SK-MEL-5 (cell line): ENCODE measurements at regions not wholly inside any gene's neighbourhood (a gene's known extent, or its start where the extent isn't known, plus 50 kb on each side); places are given as distances from the start of the nearest gene placed in this dataset.
A peak's percentile ranks its signal among the peaks of the same experiment; 100 is the strongest.

ENCODE experiments used
- DNase-seq: peaks from one replicate; pipeline ENCODE4 v3.0.0-alpha.2; 2016; ENCODE audit warnings: low read depth, low spot score
- in situ Hi-C: cut with HindIII; loops from 2 replicates; pipeline ENCODE4 v1.10.0; 2016; ENCODE audit warnings: low sequenced_read_pairs, high pct_unique_total_duplicates, low pct_unique_long_range_greater_than_20kb

DNA sequence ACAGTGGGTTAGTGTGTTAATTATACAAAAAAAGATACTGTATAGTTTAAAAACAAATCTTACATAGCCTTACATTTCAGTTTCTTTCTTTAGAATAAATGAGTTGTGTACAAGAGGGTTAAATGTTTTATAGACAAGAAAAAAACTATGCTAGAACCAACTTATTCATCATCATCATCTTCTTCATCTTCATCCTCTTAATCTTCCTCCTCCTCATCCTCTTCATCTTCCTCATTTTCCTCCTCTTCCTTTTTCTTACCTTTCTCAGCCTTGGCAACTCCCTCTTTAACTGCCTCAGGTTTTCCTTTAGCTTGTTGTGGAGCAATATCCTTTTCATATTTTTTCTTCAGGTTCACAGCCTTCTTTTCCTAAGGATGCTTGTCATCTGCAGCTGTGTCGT is 53.7 kb downstream of the RPS12 start:
- no peak for DNase-seq
- in situ Hi-C loops = no loop called here

DNA sequence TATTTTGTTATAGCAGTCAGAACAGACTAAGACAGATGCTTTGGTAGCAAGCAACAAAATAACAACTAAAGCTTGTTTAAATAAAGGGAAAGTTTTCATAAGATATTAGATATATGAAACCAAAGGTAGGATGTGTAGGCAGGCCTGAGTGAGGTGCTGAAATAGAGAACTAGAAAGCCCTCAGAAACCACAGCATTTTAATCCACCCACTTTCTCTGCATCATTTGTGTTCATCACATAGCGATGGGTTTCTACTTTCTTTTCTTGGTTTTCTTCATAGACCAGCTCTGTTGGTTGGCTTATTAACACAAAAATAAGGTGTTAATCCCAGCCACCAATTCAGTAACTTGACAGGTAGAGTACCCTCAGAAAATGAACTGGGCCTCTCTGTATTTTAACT is 58.6 kb downstream of the RPS12 start:
- DNase-seq = no peak
- in situ Hi-C loops = no loop called here

DNA sequence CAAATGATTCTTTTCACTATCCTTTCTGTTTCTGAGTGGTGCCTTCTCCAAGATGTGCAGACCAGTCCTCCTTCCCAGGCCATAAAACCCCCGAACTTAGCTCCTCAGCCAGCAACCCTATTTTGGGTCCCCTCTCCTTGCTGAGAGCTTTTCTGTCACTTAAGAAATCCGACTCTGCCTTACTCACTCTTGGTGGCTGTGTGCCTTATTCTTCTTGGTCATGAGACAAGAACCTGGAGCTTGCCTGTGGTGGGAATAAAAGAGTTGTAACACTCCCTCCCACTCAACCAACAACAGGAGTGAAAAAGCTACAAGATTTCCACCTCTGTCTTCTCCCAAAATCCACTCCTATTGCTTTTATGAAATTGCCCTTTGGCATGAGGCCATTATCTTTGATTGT is 62.6 kb downstream of the RPS12 start:
- no peak for DNase-seq
- in situ Hi-C loops = no loop called here

DNA sequence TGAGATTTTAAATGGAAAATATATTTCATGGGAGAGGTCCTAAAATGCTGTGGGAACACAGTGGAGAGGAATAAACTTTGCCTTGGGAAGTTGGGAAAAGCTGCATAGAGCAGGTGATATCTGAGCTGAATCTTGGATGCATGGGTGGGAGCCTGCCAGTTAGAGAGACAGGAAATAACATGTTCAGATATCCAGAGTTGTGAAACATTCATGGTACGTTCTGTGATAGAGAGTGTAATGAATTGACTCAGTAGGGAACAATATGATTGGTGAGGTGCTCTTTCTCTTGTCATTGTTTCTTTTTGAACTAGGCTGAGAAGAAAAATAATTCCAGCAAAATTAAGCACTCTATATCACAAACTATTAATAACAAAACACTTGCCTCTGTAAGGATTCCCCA is 72.8 kb downstream of the RPS12 start:
- in situ Hi-C loops = no loop called here
- DNase-seq = no peak

DNA sequence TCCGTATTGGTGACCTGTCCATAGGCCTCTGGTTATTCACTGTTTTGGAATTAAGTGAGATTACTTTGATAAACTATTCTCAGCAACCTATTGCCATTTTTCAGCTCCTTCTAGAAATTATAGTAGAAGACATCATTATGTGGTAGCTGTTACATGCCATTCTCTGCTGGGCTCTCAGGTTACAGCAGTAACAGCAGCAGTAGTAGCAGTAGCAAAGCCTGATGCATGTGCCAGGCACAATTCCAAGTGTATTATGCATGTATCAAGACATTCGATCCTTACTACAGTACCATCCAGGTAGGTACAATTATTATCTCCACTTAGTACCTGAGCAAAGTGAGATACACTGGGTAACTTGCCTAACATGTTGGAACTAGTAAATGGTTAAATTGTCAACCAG is 74.3 kb downstream of the RPS12 start:
- in situ Hi-C loops = no loop called here
- DNase-seq = no peak

DNA sequence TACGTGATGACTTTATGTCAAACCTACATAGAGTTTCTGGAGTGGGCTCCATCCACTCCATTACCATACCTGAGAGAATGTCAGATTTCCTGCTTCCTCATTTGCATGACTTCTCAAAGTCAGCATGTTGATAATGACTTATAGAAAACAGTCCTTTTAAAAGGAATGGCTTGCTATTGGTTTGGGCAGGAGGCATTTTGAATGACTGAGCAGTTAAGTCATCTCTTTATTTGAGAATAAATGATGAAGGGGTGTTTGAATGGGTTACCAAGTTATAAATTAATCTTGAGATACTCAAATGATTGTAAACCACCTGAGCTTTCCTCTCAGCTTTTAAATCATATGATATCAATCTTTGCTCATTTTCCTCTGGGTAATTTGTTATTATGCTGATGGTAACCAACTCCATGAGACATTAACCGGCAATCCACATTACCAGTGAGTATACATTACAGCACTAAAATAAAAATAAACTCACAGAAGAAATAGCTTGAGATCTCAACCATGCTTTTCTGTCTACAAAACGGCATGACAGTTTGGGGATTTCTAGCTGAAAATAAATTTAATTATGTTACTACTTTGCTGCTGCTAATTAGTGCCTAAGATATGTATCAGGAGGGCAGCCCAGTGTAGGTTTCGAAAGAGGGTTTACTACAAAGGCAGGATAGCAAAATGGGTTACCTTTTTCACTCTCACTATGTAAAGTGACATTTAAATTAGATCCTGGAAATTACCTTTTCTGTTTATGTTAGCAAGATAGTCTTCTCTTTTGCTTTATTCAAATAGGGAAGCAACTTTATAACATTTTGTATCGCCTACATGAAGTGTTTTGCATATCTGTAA is 78.8 kb downstream of the RPS12 start:
- no peak for DNase-seq
- in situ Hi-C loops = no loop called here

DNA sequence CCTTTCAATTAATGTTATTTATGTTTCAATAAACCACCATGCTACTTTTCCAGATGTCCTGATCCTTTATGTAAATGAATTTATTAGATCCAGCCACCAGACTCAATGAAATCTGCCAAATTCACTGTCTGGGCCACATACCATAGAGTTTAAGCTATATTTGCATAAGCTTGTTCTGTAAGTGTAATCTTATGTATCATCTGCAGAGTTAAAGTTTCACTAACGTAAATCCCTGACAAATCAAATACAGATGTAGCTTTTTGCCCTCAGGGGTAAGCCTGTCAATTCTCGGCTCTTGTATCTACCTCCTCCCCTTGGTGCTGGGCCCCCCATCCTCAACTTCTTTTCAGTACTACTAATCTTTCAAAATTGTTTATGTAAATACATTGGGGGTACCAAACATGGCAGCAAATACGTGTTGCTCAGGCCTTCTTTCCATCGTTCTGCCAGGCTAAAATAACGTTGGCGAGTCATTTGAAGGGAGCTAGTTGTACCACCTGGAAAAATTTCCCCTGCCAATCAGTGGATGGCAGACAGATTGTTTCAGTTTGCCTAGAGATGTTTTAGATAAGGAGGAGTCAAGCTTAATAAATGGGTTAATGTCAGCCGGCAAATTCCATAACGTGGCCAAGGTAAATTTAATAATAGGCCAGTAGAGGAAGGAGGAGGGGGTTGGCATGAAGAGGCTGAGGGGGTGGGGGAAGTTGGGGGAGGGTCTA is 79.6 kb downstream of the RPS12 start:
- in situ Hi-C loops = no loop called here
- DNase-seq = no peak

DNA sequence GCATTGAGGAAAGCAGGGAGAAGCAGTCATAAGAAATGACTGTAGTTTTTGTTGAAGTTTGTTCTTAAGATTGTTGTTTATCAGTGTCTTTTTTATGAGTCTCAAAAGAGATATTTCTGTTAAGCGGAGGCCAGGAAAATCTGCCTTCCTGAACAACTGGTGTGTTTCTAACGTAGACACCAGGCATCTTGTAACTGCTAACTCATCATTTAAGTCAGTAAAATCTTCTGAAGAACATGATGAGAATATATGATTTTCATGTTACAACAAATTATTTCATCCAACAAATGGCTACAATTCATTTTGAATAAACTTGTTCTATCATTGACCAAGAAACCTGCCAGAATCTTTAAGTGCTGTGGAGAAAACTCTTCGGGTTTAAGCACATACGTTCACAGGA is 84.0 kb downstream of the RPS12 start:
- DNase-seq = no peak
- in situ Hi-C loops = no loop called here

DNA sequence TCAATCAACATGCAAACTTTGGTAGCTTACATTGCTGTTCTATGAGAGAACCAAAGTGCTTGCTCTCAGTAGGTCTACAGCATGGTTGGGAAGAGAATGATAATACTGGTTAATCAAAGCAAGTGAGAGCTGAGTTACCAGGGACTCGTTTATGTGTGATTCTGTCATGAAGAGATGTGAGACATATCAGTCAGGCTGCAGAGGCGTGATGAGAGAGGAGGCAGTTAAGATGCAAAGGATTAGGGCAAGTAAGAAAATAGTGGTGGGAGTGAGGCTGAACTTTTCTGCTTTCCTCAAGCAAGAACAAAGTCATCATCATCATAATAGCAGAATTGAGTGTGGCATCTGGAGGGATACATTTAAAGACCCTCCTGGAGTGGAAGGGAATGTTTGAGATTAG is 86.5 kb downstream of the RPS12 start:
- no peak for DNase-seq

DNA sequence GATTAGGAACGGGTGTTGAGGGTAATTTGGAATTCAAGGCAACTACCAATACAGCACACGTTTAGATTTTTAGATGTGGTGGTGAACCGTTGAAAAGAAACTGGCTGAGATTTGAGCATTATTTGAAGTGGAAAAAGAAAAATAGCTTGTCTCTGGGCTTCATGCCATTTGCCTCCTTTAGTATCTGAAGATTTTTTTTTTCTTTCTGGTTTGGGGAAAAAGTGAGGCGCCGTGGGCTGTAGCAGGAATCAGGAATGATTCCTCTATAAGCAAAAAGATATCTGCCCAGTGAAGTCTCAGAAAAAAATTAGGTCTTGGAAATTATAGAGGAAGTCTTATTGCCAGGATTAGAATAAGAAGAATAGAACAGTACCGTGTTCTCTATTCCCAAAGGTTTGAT is 88.5 kb downstream of the RPS12 start:
- DNase-seq = no peak
- in situ Hi-C loops = no loop called here

More for the DNA sequence above, 86.5 kb downstream of the RPS12 start:
- in situ Hi-C loops = no loop called here

DNA sequence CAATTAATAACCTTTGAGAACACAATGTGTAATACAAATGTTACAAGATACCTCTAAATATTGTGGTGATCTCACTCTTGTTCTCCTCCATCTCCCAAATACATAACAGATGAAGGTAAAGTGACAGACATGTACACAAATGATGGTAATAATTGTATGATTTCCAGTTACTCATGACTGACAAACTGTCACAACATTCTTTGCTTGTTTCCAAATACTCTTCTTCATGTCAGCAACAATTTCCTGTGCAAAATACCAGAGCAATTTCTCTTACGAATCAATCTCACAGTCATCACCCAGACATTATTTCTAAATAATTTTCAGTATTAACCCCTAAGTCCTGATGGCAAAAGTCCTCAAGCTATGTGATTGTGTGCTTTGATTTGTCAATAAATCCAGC is 92.9 kb downstream of the RPS12 start:
- in situ Hi-C loops = no loop called here
- DNase-seq = no peak

DNA sequence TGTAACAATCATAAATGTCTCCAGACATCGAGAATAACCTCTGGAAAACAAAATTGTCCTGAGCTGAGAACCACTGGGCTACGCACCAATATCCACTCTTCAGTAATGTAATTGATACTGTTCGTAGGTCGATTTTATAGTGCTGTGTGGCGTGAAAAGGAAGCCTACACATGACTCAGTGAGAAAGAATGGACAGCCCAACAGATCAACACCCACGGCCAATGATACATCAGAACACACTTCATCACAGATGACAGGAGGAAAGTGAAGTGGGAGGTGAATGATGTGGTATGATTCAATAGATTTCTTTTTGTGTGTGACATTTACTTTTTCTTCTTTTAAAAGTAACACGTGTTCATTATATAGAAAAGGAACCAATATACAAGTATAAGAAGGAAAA is 93.5 kb downstream of the RPS12 start:
- no peak for DNase-seq
- in situ Hi-C loops = no loop called here

DNA sequence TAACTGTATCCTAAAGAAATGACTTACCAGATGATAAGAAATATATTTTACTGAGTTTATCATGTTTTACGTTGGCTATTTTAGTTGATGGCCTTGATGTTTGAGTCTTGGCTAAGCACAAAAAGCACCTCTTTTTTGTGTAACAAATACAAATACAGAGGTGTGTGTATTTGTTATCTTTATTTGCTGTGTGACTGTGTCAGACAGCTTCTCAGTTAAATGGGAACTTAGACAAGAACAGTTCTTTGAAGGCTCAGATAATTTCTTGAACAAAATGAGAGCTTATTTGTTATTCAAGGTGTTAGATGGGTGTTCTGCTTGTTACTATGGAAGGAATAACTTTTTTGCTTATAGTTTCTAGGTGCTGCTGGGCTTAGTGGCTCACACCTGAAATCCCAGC is 95.4 kb downstream of the RPS12 start:
- no peak for DNase-seq
- in situ Hi-C loops = no loop called here

DNA sequence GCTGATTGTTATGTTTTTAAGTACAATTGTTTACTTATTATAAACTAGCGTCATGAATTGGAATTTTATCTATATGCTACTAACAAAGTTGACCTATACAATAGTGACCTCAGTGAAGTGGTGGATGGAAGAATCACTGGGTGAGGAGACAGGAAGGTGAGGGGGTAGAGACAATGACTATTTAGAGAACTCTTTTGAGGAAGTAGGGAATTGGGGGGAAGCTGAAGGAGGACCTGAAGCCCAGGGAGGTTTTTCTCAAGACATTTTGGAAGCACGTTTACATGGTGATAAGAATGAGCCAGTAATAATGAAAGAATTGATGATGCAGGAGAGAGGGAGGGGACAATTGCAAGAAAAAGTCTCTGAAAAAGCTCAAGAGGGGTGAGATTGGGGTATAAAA is 96.4 kb downstream of the RPS12 start:
- DNase-seq = no peak
- in situ Hi-C loops = no loop called here

DNA sequence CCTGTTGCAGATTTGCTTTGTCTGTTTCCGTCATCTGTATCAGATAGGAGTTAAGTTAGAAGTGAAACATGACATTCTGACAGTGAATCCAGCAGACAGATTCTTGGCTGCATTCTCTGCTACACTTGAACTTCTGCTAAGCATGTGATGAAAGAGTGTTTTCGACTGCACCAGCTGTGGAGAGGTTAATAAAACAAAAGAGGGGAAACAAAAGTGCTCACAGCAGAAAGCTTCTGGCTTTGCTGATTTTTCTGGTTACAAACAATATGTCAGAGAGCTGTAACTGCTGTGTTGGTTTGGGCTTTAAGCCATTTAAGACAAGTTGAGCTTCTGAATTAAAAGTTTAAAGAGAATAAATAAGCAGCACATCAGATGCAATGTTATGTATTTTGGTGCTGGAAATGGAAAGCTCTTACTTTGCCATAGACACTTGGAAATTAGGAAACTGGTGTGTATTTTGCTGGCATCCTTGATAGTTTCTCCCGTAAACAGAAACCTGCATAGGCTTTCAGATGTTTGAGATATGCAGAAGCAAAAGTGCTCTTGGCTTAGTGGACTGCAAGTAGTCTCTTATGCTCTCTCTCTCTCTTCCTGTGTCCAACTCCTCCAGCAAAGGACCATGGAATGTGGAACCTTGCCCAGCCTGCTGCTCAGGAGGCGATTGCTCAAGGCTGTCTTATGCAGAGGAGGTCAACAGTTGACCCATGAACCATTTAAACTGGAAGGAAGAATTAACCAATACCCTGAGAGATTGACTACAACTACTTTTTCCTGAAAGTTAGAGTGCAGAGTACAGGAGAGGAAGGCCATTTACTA is 104.9 kb downstream of the RPS12 start:
- no peak for DNase-seq
- in situ Hi-C loops = no loop called here

DNA sequence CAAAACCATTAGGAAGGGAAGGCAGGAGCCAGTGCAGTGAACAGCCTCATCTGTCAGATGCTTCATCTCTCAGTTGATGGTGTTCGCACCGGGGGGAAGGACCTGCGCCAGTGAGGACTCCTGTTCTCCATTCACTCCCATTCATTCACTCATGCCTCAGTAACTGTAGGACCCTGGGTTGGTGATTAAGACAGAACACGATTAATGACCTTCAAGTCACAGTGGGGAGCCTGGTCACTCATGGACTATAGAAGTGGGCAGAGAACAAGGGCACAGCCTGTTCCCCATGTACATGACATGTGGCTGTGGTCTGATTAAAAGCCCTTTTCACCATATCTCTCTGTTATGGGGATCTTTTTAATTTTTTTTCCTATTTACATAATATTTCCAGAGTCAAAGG is 113.3 kb downstream of the RPS12 start:
- in situ Hi-C loops = no loop called here
- peak; percentile 38 for DNase-seq

DNA sequence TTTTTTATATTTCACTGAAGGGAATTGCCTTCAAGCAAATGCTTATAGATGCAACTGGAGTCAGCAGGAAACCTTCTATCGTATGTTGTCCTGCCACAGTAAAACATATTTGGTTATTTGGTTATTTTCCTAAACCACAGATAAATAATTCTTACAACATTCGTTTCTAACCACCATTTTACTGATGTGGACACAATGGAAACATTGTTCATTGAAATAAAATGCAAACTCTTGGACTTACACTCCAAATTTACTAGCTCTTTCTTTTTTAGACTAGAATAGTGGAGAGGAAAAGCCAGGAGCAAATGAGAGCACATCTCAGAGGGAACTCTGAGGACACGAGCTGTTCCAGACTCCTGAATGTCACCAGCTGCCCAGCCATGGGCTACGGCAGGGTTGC is 114.8 kb downstream of the RPS12 start:
- DNase-seq = peak; percentile 14
- in situ Hi-C loops = no loop called here

DNA sequence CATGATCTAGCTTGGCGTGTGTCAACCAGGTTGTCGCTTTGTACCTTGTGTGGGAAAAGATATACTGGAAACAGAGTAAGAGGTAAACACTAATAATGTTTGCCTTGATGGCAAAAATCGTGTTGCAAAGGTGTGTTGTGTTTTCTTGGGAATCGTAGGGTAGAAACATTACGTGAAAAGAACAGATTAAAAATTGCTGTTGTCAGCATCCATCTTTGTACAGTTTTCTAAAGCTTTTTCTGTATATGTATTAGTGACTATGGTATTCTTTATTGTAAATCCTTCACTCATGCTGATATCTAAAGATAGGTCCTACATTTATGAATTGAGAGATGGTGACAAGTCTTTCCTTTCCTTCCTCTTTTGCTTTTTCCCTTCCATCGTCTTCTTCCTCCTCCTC is 116.9 kb downstream of the RPS12 start:
- no peak for DNase-seq
- in situ Hi-C loops = no loop called here
